WTC11 (cell line): ENCODE measurements at regions not wholly inside any gene's neighbourhood (a gene's known extent, or its start where the extent isn't known, plus 50 kb on each side); places are given as distances from the start of the nearest gene placed in this dataset.

ENCODE experiments used
- ATAC-seq: fragments of 200-7000 bp; cut with Tn5 transposase; 2 replicates; pipeline ENCODE4 v1.10.0; 2021; ENCODE audit warnings: mild to moderate bottlenecking, moderate library complexity
- CTCF ChIA-PET: fragments of 300-600 bp; sonication (Branson Sonifier 250); formaldehyde crosslinking; loops from one replicate; lab custom pipeline; 2021; ENCODE audit warnings: antibody characterized with exemption; lab: Charles Lee
- POLR2A ChIA-PET: fragments of 350-600 bp; sonication (Branson Sonifier 250); formaldehyde crosslinking; loops from one replicate; lab custom pipeline; 2021; ENCODE audit warnings: antibody characterized with exemption; lab: Charles Lee
- DNase-seq: peaks from one replicate; pipeline ENCODE4 v3.0.0; 2021; ENCODE audit warnings: low spot score
- H3K27ac Mint-ChIP-seq: 2 replicates; pipeline ENCODE4 v1.8.0; 2021; ENCODE audit warnings: mixed read lengths
- H3K27me3 Mint-ChIP-seq: 2 replicates; pipeline ENCODE4 v1.8.0; 2021; ENCODE audit warnings: low read depth, mild to moderate bottlenecking, moderate library complexity, mixed read lengths
- H3K36me3 Mint-ChIP-seq: 2 replicates; pipeline ENCODE4 v1.8.0; 2021; ENCODE audit warnings: mixed read lengths
- H3K4me1 Mint-ChIP-seq: 2 replicates; pipeline ENCODE4 v1.8.0; 2022; ENCODE audit warnings: mixed read lengths
- H3K4me3 Mint-ChIP-seq: 2 replicates; pipeline ENCODE4 v1.8.0; 2021; ENCODE audit warnings: mild to moderate bottlenecking, moderate library complexity, mixed read lengths
- H3K9me3 Mint-ChIP-seq: 2 replicates; pipeline ENCODE4 v1.8.0; 2021; ENCODE audit warnings: mixed read lengths
- CBFB ChIP-seq: sonication (generic); formaldehyde crosslinking; IDR thresholded peaks from 2 replicates; pipeline ENCODE4 v1.8.1; 2022; ENCODE audit warnings: mild to moderate bottlenecking, low read depth, missing genetic modification reagents
- CREB1 ChIP-seq: sonication (generic); formaldehyde crosslinking; IDR thresholded peaks from 2 replicates; pipeline ENCODE4 v1.8.0; 2023; ENCODE audit warnings: mild to moderate bottlenecking, missing genetic modification reagents
- E2F1 ChIP-seq: sonication (generic); formaldehyde crosslinking; IDR thresholded peaks from 2 replicates; pipeline ENCODE4 v1.8.0; 2022; ENCODE audit warnings: mild to moderate bottlenecking, missing genetic modification reagents
- ELF4 ChIP-seq: sonication (generic); formaldehyde crosslinking; IDR thresholded peaks from 2 replicates; pipeline ENCODE4 v1.8.1; 2022; ENCODE audit warnings: low read depth, mild to moderate bottlenecking, moderate library complexity, missing genetic modification reagents
- ETV6 ChIP-seq: sonication (generic); formaldehyde crosslinking; IDR thresholded peaks from 2 replicates; pipeline ENCODE4 v1.8.1; 2022; ENCODE audit warnings: mild to moderate bottlenecking, missing genetic modification reagents
- FOXK1 ChIP-seq: sonication (generic); formaldehyde crosslinking; IDR thresholded peaks from 2 replicates; pipeline ENCODE4 v1.8.0; 2022; ENCODE audit warnings: mild to moderate bottlenecking, moderate library complexity, missing genetic modification reagents
- FOXP1 ChIP-seq: sonication (generic); formaldehyde crosslinking; IDR thresholded peaks from 2 replicates; pipeline ENCODE4 v1.8.0; 2022; ENCODE audit warnings: missing genetic modification reagents, mild to moderate bottlenecking, moderate library complexity, borderline replicate concordance
- JAZF1 ChIP-seq: fragments of 250-450 bp; sonication (Bioruptor Pico); IDR thresholded peaks from 2 replicates; pipeline ENCODE4 v1.9.0; 2021; ENCODE audit warnings: moderate library complexity, mild to moderate bottlenecking, inconsistent platforms
- JUN ChIP-seq: sonication (generic); formaldehyde crosslinking; IDR thresholded peaks from 2 replicates; pipeline ENCODE4 v1.8.0; 2023; ENCODE audit warnings: mild to moderate bottlenecking, missing genetic modification reagents
- MXD4 ChIP-seq: fragments of 250-450 bp; sonication (Bioruptor Pico); IDR thresholded peaks from 2 replicates; pipeline ENCODE4 v1.8.0; 2021; ENCODE audit warnings: mild to moderate bottlenecking, moderate library complexity, borderline replicate concordance
- NFYB ChIP-seq: sonication (generic); formaldehyde crosslinking; conservative IDR thresholded peaks from 2 replicates; pipeline ENCODE4 v1.8.0; 2022; ENCODE audit warnings: low read depth, missing genetic modification reagents
- PRDM15 ChIP-seq: sonication (generic); formaldehyde crosslinking; IDR thresholded peaks from 2 replicates; pipeline ENCODE4 v1.8.0; 2022; ENCODE audit warnings: missing genetic modification reagents
- SP1 ChIP-seq: sonication (generic); formaldehyde crosslinking; conservative IDR thresholded peaks from 2 replicates; pipeline ENCODE4 v1.8.1; 2022; ENCODE audit warnings: missing genetic modification reagents
- ZNF121 ChIP-seq: sonication (generic); formaldehyde crosslinking; IDR thresholded peaks from 2 replicates; pipeline ENCODE4 v1.8.0; 2023; ENCODE audit warnings: missing genetic modification reagents
- ZNF219 ChIP-seq: sonication (generic); formaldehyde crosslinking; IDR thresholded peaks from 2 replicates; pipeline ENCODE4 v1.8.0; 2023; ENCODE audit warnings: missing genetic modification reagents, mild to moderate bottlenecking, borderline replicate concordance
- ZNF396 ChIP-seq: fragments of 250-450 bp; sonication (Bioruptor Pico); IDR thresholded peaks from 2 replicates; pipeline ENCODE4 v1.8.0; 2021; ENCODE audit warnings: mild to moderate bottlenecking, moderate library complexity, borderline replicate concordance
- TF ChIP-seq, protein P1 (sequence below): sonication (generic); formaldehyde crosslinking; IDR thresholded peaks from 2 replicates; pipeline ENCODE4 v1.8.0; 2022; ENCODE audit warnings: mild to moderate bottlenecking, missing genetic modification reagents
- TF ChIP-seq, protein P2 (sequence below): sonication (generic); formaldehyde crosslinking; IDR thresholded peaks from 2 replicates; pipeline ENCODE4 v1.8.0; 2022; ENCODE audit warnings: mild to moderate bottlenecking, missing genetic modification reagents
- TF ChIP-seq, protein P3 (sequence below): fragments of 250-450 bp; sonication (Bioruptor Pico); IDR thresholded peaks from 2 replicates; pipeline ENCODE4 v1.9.0; 2021; ENCODE audit warnings: mild to moderate bottlenecking
- TF ChIP-seq, protein P4 (sequence below): sonication (generic); formaldehyde crosslinking; IDR thresholded peaks from 2 replicates; pipeline ENCODE4 v1.8.0; 2023; ENCODE audit warnings: missing genetic modification reagents
- TF ChIP-seq, protein P5 (sequence below): sonication (generic); formaldehyde crosslinking; IDR thresholded peaks from 2 replicates; pipeline ENCODE4 v1.8.1; 2022; ENCODE audit warnings: mild to moderate bottlenecking, moderate library complexity, missing genetic modification reagents

DNA sequence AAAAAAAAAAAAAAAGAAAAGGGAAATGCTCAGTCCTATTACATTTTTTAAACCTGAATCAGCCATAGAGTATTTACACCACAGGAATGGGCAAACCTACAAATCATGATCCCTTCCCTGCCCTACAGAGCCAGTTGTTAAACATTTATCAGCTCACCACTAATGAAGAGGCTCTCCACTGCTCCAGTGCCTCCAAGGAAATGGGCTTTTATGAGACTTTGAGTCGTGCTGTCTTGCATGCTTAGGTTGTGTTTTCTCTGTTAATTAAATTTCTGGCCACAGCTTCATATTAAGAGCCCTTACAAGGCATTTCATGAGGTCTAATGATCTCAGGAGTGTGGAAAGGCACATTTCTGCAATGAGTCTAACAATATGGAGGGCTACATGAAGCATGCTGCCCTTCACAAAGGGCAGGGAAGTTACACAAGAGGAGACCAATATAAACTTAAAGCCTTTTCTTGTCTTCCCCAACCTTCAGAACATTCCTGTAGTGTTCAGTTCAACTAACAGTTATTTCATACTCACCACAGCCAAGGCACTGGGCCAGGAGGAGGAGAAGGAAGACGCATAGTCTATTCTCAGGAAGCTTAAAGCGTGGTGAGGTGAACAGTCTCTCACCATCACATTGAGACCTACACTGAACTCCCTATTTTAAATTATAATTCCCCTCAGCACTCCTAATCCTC is 140.1 kb upstream of the ABCA1 start:
- no peak overlapping the region for H3K4me3 Mint-ChIP-seq
- H3K27me3 Mint-ChIP-seq = peaks cover 3% of the 10 kb centered on the region; the same call in 1 of the 2 replicates
- H3K4me1 Mint-ChIP-seq = peaks cover 8% of the 10 kb centered on the region
- H3K9me3 Mint-ChIP-seq = peaks cover 5% of the 10 kb centered on the region
- ChIA-PET CTCF (no interaction called here), POLR2A (no interaction called here)
- H3K36me3 Mint-ChIP-seq = 0 out of 2 replicates have a peak, but pooled peaks cover 2% of the 10 kb centered on the region
- no peak overlapping the region for H3K27ac Mint-ChIP-seq
- no peak for DNase-seq
- TF ChIP-seq, protein P1, sequence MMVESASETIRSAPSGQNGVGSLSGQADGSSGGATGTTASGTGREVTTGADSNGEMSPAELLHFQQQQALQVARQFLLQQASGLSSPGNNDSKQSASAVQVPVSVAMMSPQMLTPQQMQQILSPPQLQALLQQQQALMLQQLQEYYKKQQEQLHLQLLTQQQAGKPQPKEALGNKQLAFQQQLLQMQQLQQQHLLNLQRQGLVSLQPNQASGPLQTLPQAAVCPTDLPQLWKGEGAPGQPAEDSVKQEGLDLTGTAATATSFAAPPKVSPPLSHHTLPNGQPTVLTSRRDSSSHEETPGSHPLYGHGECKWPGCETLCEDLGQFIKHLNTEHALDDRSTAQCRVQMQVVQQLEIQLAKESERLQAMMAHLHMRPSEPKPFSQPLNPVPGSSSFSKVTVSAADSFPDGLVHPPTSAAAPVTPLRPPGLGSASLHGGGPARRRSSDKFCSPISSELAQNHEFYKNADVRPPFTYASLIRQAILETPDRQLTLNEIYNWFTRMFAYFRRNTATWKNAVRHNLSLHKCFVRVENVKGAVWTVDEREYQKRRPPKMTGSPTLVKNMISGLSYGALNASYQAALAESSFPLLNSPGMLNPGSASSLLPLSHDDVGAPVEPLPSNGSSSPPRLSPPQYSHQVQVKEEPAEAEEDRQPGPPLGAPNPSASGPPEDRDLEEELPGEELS (CRISPR knock-in tag) = no peak
- no peak for TF ChIP-seq ZNF219 (CRISPR knock-in tag)
- TF ChIP-seq, protein P2, sequence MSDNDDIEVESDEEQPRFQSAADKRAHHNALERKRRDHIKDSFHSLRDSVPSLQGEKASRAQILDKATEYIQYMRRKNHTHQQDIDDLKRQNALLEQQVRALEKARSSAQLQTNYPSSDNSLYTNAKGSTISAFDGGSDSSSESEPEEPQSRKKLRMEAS (CRISPR knock-in tag) = no peak
- no peak for TF ChIP-seq SP1 (CRISPR knock-in tag)
- TF ChIP-seq, protein P3, sequence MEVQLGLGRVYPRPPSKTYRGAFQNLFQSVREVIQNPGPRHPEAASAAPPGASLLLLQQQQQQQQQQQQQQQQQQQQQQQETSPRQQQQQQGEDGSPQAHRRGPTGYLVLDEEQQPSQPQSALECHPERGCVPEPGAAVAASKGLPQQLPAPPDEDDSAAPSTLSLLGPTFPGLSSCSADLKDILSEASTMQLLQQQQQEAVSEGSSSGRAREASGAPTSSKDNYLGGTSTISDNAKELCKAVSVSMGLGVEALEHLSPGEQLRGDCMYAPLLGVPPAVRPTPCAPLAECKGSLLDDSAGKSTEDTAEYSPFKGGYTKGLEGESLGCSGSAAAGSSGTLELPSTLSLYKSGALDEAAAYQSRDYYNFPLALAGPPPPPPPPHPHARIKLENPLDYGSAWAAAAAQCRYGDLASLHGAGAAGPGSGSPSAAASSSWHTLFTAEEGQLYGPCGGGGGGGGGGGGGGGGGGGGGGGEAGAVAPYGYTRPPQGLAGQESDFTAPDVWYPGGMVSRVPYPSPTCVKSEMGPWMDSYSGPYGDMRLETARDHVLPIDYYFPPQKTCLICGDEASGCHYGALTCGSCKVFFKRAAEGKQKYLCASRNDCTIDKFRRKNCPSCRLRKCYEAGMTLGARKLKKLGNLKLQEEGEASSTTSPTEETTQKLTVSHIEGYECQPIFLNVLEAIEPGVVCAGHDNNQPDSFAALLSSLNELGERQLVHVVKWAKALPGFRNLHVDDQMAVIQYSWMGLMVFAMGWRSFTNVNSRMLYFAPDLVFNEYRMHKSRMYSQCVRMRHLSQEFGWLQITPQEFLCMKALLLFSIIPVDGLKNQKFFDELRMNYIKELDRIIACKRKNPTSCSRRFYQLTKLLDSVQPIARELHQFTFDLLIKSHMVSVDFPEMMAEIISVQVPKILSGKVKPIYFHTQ = no peak
- no peak for TF ChIP-seq CREB1 (CRISPR knock-in tag)
- TF ChIP-seq, protein P4, sequence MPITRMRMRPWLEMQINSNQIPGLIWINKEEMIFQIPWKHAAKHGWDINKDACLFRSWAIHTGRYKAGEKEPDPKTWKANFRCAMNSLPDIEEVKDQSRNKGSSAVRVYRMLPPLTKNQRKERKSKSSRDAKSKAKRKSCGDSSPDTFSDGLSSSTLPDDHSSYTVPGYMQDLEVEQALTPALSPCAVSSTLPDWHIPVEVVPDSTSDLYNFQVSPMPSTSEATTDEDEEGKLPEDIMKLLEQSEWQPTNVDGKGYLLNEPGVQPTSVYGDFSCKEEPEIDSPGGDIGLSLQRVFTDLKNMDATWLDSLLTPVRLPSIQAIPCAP (CRISPR knock-in tag) = no peak
- no peak for TF ChIP-seq FOXK1 (CRISPR knock-in tag)
- no peak for TF ChIP-seq JUN
- TF ChIP-seq CBFB (CRISPR knock-in tag) = no peak
- no peak for TF ChIP-seq ZNF121 (CRISPR knock-in tag)
- TF ChIP-seq NFYB = no peak
- no peak for TF ChIP-seq ELF4 (CRISPR knock-in tag)
- ATAC-seq = no peak

GRCh38 chr9:105069285-105069684 is 141.3 kb upstream of the ABCA1 start:
- CTCF ChIA-PET = no interaction called here
- H3K4me3 Mint-ChIP-seq = no peak overlapping the region
- TF ChIP-seq, protein P5, sequence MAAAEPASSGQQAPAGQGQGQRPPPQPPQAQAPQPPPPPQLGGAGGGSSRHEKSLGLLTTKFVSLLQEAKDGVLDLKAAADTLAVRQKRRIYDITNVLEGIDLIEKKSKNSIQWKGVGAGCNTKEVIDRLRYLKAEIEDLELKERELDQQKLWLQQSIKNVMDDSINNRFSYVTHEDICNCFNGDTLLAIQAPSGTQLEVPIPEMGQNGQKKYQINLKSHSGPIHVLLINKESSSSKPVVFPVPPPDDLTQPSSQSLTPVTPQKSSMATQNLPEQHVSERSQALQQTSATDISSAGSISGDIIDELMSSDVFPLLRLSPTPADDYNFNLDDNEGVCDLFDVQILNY (CRISPR knock-in tag) = no peak
- no peak for TF ChIP-seq ETV6 (CRISPR knock-in tag)
- no peak for TF ChIP-seq FOXP1 (CRISPR knock-in tag)
- TF ChIP-seq JAZF1 (CRISPR knock-in tag) = no peak
- no peak for TF ChIP-seq NFYB
- no peak for TF ChIP-seq MXD4
- TF ChIP-seq ZNF396 = no peak
- no peak for TF ChIP-seq PRDM15 (CRISPR knock-in tag)
- TF ChIP-seq E2F1 (CRISPR knock-in tag) = no peak
- no peak for TF ChIP-seq FOXK1 (CRISPR knock-in tag)

More at GRCh38 chr9:105069285-105069684, 141.3 kb upstream of the ABCA1 start:
- no peaks in the 10 kb centered on the region; the same call in 1 of the 2 replicates for H3K27me3 Mint-ChIP-seq
- DNase-seq (no peak), ATAC-seq (no peak)
- H3K27ac Mint-ChIP-seq = no peak overlapping the region
- H3K36me3 Mint-ChIP-seq = 0 out of 2 replicates have a peak, but pooled peaks cover 2% of the 10 kb centered on the region
- POLR2A ChIA-PET = no interaction called here
- no peaks in the 10 kb centered on the region; the same call in 1 of the 2 replicates for H3K4me1 Mint-ChIP-seq
- H3K9me3 Mint-ChIP-seq = peaks cover 5% of the 10 kb centered on the region
